HG02943 (cell line): ENCODE measurements at regions not wholly inside any gene's neighbourhood (a gene's known extent, or its start where the extent isn't known, plus 50 kb on each side); places are given as distances from the start of the nearest gene placed in this dataset.
"Not testable (repeated sequence)": the region's sequence is repeated elsewhere in the genome, so short reads cannot be mapped to it uniquely, and the experiment has no call there.

Experiments used
- ATAC-seq: cut with Tn5 transposase; IDR thresholded peaks from one replicate; pipeline ENCODE4 v1.9.1; 2021; ENCODE audit warnings: mild to moderate bottlenecking, low read depth, moderate library complexity; ENCODE audit not compliant: unreplicated experiment

DNA sequence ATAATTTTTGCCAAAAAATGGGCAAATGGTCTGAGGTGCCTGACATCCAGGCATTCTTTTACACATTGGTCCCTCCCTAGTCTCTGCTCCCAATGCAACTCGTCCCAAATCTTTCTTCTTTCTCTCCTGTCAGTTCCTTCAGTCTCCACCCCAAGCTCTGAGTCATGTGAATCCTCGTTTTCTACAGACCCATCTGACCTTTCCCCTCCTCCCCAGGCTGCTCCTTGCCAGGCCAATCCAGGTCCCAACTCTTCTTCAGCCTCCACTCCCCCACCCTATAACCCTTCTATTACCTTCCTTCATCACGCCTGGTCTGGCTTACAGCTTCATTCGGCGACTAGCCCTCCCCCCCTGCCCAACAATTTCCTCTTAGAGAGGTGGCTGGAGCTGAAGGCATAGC is 55.3 kb downstream of the BBS10 start:
- ATAC-seq = not testable (repeated sequence)

DNA sequence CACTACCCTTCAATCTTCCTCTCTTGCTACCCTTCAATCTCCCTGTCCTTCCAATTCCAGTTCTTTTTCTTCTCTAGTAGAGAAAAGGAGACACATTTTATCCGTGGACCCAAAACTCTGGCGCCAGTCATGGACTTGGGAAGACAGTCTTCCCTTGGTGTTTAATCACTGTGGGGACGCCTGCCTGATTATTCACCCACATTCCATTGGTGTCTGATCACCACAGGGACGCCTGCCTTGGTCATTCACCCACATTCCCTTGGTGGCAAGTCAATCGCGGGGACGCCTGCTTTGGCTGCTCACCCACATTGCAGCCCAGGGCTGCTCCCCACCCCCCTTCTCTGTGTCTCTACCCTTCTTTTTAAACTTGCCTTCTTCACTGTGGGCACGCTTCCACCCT is 55.9 kb downstream of the BBS10 start:
- ATAC-seq = not testable (repeated sequence)

DNA sequence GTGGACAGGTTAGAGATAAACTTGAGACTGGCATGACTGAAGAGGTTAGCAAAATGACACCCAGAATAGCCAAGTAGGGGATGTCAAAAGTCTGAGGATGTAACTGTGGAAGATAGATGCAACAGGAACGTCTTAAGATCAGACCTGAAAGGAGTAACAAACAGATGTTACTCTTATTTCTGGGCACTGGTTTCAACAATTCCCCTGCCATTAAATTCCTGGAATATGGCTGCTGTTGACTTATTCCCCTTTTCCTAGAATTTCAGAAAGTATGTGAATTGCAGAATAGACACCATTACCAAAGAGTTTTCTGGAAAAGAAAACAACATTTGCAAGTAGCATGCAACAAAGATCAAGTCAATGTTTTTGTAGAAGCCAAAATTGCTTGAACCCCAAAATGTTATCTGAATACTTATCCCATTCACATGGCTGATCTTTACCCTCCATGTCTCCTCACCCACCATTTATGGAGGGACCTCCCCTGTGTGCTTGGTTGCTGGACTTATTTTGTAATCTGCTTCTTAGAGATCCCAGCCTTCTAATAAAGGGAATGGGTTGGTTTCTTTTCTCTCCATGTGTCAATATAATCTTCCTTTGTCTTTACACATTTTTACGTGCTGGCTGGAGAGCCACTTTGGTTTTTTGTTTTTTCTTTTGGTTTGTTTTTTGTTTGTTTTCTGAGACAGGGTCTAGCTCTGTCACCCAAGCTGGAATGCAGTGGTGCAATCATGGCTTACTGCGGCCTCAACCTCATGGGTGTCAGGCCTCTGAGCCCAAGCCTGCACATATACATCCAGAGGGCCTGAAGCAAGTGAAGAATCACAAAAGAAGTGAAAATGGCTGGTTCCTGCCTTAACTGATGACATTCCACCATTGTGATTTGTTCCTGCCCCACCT is 57.0 kb downstream of the BBS10 start:
- no peak for ATAC-seq

DNA sequence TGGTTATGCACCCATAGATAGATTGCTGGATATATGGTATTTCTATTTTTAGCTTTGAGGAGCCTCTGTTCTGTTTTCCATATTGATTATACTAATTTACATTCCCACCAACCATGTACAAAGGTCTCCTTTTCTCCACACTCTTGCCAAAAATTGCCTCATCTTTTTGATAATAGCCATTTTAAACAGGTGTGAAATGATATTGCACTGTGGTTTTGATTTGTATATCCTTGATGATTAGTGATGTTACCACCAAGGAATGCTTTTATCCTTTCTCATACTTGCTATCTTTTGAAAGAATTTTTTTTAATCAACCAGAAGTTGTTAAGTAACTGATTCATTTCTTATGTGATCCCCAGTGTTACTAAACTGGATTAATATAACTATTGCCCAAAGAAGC is 60.0 kb downstream of the BBS10 start:
- ATAC-seq = no peak

DNA sequence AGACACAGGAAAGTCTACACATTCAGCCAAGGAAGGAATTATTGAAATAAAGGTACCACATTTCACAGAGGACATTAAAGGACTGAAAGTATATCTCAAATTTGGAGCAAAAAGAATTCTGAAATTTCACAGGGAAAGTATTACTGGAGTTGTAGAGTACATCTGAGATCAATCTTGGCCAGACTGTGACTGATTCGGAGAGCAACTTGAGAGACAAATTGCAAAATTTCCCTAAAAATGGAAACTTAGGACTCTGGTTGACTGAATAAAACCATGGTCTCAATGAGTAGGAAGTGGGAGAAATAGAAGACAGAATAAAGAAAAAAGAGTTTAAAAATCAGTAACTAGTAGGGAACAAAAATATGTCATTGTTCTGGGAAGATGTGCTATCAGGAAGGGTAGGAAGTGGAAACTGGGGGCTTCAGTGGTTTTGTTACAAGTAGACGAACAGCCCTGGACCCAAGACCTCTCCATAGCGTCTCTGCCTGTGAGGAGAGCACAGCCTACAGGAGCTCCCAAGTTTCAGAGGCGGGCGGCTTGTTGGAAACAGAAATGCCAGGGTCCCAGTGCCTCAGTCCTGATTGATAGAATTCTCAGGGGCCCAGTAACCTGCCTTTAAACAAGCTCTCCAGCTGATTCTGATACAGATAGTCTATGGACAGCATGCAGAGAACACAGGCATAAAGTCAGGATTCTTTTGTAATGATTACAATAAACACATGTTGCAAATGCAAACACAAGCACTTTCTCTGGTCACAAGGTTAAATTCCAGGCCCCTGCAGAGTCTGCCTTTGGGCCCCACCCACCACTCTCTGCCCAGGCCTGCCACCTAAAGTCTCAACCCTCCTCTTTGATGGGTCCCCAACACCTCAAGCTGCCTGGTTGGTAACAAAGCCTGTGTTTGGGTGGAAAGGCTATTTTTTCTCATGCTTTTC is 63.1 kb downstream of the BBS10 start:
- no peak for ATAC-seq

DNA sequence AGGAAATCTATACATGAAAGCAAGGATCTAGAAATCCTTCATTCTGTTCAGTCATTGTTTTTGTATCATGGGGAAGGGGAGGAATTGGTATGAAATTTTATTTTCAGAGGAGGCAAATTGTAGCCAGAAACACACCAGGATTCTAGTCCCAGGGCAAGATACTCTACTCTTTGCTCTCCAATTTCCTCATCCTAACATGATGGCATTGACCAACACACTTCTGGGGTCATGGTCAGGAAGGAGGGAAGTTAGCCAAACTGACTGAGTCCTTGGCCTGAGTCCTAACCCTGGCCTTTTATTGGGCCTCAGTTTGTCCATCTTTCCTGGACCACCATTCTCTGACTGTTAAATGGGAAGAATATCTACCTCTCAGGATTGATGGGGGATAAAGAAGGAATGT is 65.5 kb downstream of the BBS10 start:
- no peak for ATAC-seq

DNA sequence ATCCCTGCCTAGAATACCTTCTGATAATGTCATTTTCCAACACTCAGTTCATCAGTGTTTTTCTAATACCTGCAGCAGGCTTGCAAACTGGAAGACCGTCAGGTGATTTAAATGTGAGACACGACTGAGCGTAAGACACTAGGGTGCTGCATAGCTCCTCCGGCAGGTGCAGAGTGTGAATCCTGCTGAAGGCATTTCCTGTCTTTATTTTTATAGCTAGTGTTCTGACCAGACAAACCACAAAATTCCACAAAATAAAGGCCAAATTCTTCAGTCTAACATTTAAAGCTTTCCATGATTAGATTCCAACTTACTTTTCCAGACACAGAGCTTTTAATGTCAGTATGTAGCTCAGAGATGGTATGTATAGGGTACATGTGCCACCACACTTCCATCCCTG is 70.7 kb downstream of the BBS10 start:
- no peak for ATAC-seq

DNA sequence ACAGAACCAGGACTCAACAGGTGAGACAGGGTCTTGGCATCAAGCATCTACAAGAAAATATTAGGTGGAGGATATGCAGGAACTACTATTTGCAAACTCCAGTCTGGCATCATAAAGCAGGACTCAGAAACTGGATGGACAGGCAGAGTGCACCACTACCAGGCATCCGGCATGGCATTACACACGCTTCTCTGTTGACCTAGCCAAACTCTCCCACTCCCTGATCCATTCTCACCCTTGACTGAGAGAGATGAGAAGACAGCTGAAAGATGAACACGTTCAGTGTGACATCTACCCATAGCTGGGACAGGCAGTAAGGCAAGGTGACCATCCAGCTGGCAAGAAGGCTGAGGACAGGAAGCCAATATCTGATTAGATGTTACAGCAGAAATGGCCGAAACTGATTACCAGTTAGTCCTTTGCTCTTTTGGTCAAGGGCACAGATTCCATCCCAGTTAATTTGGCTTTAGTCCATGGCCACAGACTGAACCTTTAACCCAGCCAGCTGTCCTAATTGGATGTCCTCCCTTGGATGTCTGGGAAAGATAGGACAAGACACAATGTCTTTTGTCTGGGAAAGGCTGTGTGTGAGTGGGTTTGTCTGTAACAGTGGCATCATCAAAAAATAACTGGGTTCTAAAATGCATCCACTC is 71.6 kb downstream of the BBS10 start:
- no peak for ATAC-seq

DNA sequence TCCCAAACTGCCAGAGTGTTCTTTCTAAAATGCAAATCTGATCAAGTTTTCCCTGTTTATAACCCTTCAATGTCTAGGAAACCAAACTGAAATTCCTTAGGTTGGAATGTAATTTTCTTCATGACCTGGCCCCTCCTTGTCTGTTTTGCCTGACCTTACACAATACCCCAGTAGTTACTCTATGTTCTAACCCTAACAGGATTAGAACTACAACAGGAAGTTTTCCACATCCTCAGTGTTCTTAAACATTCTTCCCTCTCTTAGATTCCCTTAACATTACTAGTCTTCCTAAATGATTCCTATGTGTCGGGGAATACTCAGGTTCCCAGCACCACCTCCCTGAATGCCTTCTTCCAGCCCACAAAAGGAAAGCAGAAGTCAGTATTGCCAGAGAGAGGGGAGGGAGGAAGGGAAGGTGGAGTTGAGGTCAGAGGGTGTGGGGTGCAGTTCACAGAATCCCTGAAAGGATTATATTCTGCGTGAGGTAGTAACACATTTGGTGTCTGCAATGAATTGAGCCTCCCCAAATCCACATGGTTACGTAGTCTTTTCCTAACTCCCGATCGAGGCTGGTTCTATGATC is 72.6 kb downstream of the BBS10 start:
- ATAC-seq = no peak

DNA sequence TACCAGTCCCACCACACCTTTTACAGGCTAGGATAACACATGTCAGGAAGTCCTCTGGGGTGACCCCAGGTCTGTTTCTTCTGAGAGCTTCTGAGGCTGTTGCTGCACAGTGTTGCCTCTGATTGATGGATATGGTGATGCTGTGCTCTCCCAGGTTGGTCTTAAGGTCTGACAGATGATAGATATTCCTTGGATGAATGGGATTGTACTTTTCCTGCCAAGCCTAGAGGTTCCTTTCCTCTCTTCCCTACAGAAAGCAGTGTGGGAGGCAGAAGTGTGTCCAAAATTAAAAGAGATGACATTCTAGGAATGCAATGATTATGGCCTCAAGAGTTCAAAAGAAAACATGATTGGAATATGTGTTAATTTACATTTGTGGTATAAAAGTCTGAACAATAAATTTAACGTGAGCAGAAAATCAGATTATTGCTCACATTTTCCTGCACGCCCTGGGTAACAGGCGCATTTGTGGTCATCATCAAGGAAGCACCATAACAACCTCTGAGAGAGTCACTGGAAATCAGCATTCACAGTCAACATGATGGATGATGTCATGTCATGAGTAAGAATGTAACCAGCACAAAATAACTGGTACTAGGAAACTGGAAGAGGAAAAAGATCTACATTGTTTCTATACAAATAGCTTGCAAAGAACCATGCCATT is 73.7 kb downstream of the BBS10 start:
- ATAC-seq = no peak

DNA sequence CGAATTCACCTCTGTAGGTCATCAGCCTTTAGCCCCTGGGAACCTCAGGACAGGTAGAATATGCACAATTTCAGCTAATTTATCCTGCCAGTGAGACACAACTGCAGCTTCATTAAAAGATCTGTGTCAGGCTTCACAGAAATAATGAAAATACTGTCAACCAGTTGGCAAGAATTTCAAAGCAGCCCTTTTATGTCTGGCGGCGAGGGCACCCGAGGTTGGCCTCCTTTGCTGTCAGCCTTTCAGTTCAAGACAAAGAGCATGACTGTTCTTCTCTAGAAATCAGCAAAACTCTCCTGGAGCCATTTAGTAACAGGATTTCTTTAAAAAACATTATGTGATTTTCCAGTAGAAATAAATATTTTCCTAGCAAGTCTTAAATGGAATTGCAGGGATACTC is 75.9 kb downstream of the BBS10 start:
- no peak for ATAC-seq

DNA sequence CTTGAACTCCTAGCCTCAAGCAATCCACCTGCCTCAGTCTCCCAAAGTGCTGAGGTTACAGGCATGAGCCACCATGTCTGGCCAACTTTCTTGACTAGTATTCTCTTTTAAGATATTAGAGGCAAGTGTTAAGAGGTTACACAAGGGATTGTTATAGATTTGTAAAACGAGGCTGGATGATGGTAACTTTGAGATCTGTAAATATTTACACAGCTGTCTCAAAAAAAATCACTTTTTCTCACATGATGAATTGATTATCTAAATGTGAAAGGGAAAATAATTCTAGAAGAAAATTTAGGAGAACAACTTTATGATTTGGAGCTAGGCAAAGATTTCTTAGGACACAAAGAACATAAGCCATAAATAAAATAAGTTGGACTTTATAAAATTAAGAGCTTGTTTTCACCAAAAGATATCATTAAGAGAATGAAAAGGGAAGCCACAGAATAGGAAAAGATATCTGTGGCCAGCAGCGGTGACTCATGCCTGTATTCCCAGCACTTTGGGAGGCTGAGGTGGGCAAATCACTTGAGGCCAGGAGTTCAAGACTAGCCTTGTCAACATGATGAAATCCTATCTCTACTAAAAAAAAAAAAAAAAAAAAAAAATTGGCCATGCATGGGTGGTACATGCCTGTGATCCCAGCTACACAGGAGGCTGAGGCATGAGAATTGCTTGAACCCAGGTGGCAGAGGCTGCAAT is 77.4 kb downstream of the BBS10 start:
- no peak for ATAC-seq

DNA sequence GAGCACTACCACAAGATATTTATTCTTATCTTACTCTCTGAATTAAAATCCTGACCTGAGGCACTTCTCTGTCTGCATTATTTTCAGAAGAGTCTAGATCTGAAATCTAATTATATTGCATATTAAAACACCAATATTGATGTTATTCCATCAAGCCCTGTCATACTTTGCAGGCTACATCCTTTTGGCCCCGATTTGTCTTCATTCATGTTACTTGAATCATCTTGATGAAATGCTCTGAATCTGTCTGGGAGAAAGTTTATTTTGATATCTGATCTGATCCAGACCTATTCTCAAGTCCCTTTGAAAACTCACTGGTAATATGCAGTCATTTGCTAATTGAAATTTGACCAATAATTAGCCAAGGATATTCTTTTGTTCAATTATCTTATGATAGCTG is 79.9 kb downstream of the BBS10 start:
- no peak for ATAC-seq

DNA sequence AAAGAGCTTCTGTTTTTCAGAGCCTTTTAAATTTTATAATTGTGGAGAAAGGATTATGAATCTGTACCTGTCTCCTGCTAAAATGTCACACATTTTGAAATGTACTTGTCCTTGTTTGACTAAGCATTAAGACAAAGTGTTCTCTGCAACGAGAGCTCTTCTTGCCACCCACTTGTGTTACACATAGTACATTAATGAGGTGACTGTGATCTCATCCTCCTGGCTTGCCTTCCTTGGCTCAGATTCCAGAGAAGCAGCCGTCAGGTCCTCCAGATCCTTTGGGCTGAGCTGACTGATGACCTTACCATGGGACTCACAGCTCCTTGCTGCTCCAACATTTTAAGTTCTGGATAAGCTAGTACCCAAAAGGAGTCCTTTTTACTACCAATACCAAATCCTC is 81.4 kb downstream of the BBS10 start:
- no peak for ATAC-seq

DNA sequence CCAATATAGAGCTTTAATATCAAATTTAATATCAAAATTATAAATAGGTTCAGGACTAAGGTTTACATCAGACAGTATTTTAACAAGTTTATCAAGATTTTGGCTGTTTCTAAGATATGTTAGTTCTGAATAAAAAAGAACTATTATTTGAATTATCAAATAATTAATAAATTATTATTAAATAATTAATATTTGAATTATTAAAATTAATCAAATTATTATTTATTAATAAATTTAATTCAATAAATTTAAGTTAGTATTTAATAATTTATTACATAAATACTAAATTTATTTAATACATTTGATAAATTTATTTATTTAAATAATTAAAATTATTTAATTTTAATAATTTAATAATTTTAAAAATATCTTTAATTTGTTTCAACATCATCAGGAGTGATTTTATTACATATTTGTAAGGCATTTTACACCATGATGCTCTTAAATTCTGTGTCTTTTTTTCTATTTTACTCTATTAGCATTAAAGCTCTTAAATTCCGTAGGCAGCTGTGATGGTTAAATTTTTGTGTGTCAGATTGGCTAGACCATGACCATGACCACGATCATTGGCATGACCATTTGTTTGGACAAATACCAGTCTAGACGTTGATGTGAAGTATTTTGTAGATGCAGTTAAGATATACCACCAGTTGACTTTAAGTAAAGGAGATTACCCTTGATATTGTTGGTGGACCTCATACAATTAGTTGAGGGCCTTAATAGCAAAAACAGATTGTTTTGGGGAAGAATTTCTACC is 82.6 kb downstream of the BBS10 start:
- no peak for ATAC-seq

DNA sequence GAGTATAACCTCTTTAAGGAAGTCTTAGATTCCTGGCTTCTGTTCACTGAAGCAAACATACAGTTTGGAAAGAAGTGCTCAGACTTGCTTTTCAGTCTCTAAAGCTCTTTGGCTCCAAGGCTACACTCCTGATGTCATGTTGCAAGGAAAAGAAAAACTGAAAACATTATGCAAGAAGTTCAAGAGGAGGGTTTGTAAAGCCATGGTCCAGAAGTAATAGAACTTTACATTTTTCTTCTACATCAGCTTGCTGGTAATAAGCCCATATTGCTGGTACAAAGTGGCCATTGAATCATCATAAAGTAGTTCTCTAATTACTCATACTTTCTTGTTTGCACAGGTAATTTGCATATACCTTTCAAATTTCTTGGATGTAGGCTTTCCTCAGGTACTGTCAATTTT is 83.6 kb downstream of the BBS10 start:
- ATAC-seq = no peak

DNA sequence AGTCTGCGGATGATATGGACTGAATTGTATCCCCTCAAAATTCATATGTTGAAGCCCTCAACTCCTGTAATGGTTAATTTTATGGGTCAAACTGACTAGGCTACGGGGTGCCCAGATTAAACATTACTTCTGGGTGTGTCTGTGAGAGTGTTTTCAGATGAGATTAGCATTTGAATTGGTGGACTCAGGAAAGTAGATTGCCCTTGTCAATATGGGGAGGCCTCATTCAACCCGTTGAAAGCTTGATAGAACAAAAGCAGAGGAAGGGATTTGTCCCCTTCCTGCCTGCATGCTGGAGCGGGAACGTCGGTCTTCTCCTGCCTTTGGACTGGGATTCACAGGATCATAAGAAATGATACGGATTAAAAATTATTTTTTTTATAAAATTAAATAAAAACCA is 84.5 kb downstream of the BBS10 start:
- ATAC-seq = no peak

DNA sequence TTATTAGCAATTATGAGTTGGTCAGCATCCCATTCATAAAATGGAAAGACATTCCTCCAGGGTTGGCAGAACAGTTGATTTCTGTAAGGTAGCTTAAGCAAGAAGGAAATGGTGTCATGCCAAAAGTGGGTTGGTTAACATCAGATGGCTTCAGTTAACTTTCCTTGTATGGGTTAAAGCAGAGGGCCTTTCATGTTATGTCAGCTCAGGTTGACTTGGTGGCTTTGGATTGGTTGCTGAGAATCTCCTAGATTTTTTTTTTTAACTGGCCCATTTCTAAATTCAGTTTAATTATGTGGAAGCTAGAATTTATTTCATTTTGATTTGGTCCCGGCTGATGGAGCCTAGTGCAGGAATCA is 87.8 kb downstream of the BBS10 start:
- no peak for ATAC-seq
